Uterus (tissue), 2 donors: ENCODE measurements at regions not wholly inside any gene's neighbourhood (a gene's known extent, or its start where the extent isn't known, plus 50 kb on each side); places are given as distances from the start of the nearest gene placed in this dataset.

Experiments
- POLR2A ChIP-seq, 2 donors: fragments of 450-650 bp; IDR thresholded peaks; one replicate each; pipeline ENCODE4 v1.6.1; 2016; ENCODE audit warnings: antibody characterized with exemption in 2 of 2, mild to moderate bottlenecking in 1 of 2, moderate library complexity in 1 of 2
- TF ChIP-seq, protein P1 (sequence below), 4 experiments: fragments of 200-600 bp in 2 of 4; fragments of 450-650 bp in 2 of 4; sonication (generic) in 2 of 4; IDR thresholded peaks; one replicate each; pipeline ENCODE4 v1.5.1; 2016 to 2019; ENCODE audit warnings: antibody characterized with exemption in 4 of 4, mild to moderate bottlenecking in 2 of 4, moderate library complexity in 1 of 4

DNA sequence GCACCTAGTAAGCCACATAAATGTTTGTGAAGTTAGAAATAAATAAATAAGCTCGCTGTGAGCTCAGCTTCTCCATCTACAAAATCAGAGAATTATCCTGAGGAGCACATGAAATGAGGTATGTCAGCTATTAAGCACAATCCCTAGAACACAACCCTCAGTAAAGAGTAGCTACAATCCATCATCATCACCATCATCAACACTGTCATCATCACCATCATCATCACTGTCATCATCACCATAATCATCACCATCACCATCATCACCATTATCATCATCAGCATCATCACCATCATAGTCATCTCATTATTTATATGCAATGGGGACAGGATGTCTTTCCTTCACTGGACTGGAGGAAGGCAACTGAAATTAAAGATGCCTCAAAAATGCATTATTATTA, 189.6 kb downstream of the NPHP4 start:
- TF ChIP-seq, protein P1, sequence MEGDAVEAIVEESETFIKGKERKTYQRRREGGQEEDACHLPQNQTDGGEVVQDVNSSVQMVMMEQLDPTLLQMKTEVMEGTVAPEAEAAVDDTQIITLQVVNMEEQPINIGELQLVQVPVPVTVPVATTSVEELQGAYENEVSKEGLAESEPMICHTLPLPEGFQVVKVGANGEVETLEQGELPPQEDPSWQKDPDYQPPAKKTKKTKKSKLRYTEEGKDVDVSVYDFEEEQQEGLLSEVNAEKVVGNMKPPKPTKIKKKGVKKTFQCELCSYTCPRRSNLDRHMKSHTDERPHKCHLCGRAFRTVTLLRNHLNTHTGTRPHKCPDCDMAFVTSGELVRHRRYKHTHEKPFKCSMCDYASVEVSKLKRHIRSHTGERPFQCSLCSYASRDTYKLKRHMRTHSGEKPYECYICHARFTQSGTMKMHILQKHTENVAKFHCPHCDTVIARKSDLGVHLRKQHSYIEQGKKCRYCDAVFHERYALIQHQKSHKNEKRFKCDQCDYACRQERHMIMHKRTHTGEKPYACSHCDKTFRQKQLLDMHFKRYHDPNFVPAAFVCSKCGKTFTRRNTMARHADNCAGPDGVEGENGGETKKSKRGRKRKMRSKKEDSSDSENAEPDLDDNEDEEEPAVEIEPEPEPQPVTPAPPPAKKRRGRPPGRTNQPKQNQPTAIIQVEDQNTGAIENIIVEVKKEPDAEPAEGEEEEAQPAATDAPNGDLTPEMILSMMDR (IDR thresholded peaks at IDR 0.05) = no peak
- no peak for TF ChIP-seq POLR2A (IDR thresholded peaks at IDR 0.05)
